ENCODE measurements at regions not wholly inside any gene's neighbourhood (a gene's known extent, or its start where the extent isn't known, plus 50 kb on each side); places are given as distances from the start of the nearest gene placed in this dataset.

DNA sequence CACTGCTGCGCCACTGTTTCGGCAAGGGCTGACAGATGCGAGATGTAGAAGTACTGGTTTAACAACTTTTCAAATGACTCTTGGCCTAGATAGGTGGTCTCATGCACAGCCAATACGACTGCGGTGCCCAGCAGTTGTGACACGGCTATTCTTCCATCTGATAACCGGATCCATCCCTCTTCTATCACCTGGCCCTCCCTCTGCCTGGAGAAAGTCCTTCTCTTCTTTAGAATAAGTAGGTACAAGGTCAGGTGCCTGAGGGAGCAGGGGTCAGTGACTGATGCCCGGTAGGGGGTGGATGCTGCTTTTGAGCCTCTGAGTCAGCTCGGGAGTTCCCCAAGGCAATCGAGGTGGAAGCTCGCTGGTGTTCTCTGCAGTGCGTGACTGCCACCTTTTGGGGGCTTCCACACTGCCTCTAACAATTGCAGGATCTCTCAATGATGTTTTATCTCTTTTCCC, 166.8 kb upstream of the GRIK2 start:
- DNase-seq, result peak; percentile 10

DNA sequence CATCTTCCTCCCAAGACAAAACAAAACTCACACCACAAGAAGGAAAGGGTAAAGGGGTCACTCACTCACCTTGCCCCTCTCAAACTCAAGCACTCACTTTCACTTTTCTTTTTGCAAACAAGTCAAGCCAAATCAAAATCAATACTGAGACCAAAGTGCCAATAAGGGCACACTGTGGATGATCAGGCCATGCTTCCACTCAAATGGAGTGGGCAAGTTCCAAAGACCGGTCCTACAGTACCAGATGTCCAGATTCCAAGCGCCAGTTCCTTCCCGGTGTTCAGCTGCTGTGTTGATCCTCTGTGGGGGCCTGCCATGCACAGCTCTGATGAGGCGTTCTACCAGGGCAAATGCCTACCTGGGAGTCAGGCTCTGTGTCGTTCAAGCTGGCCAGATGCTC, 162.6 kb upstream of the GRIK2 start:
- no peak for DNase-seq

DNA sequence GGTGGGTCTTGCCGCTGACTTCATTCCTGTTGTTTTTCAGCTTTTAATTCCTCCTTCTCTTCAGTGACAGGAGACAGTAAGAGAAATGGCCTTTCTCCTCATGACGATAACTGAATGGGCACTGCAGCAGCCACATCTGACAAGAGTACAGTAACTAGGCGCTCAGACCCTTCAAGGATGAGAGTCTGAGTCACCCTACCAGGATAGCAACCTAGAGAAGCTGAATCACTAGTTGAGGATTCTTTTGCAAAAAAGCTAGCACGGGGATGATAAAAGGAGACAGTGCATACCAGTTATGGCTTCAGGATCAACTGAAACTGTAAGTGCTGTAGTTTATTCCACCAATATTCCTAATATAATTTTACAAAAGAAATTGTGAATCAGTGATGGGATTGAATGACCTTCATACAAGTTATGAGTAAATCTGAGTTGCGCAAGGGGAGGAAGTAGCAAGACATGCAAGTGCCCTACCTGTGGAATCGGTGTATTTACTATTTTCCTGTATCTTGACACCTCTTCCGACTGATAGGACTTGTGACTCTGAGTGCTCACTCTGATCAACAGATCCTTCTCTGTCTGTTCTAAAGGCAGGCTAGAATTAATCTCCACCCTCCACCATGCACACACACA, 161.8 kb upstream of the GRIK2 start:
- DNase-seq, result no peak

DNA sequence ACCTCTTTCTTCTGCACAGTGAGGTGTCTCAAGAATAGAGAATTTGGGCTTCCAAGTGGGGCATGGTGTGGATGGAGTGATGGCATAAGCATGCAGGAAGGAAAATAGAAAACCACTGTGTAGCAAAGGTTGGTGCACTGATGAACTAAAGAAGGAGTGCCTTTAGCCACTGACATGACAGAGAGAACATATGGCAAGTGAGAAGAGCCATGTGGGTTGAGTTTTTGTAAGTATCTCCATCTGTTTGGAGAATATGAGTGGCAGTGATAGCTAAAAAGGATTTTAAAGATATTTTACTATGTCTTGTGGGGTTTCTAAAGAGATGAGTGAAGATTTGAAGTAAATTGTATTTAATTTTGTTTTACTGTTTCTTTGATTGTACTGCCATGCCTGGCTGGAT, 160.5 kb upstream of the GRIK2 start:
- no peak for DNase-seq

DNA sequence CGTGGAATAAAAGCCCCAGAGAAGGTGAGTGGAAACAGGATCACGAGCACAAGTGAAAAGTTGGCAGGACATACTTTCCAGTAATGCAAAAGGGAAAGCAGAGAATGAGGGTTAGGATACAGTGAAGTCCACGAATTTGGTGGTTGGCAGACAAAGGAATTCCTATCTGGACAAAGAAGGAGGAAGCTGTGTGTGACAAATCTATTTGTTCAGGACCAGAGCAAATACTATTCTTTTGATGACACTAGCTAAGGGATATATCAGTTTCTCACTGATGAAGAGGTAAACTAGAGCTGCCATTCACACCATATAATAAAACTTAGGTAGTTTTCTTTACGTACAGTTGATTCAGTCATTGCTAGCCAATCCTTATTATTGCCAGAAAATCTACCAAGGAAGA, 156.8 kb upstream of the GRIK2 start:
- no peak for DNase-seq

DNA sequence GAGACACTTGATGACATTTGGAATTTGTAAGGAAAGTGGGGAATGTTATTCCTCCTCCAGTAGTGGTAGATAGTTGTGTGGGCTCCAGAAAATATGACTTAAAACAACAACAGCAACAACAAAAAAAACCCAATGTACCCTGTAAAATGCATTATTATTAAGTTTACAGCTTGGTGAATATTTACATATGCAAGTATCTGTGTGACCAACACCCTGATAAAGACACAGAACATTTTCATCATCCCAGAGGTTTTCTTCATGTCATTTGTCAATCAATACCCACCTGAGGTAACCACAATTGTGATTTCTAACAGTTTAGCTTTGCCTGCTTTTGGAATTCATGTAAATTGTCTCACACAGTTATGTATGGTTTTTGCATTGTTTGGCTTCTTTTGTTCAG, 152.1 kb upstream of the GRIK2 start:
- DNase-seq, result no peak

DNA sequence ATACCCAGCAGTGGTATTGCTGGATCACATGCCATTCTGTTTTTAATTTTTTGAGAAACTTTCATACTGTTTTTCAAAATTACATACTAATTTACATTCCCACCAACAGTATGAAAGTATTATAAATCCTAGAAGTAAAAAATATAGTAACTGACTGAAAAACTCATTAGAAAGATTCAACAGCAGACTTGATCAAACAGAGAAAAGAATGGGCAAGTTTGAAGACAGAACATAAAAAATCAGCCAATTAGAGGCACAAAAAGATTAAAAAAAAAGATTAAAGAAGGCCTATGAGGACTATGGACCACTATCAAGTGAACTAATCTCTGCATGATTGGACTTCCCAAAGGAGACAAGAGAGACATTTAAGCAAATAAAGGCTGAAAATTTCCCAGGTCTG, 144.0 kb upstream of the GRIK2 start:
- no peak for DNase-seq

DNA sequence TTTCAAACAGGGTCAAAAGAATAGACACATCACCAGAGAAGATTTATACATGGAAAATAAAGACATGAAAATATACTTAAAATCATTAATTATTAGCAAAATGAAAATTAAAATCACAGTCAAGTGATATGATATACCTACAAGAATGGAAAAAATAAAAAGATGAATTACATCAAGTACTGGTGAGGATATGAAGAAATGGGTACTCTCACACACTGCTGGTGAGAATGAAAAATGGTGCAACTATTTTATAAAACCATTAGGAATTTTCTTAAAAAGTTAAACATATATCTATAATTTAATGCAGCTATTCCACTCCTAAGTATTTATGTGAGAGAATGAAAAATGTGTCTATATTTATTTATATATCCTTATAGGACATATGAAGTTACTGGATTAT, 136.3 kb upstream of the GRIK2 start:
- no peak for DNase-seq

DNA sequence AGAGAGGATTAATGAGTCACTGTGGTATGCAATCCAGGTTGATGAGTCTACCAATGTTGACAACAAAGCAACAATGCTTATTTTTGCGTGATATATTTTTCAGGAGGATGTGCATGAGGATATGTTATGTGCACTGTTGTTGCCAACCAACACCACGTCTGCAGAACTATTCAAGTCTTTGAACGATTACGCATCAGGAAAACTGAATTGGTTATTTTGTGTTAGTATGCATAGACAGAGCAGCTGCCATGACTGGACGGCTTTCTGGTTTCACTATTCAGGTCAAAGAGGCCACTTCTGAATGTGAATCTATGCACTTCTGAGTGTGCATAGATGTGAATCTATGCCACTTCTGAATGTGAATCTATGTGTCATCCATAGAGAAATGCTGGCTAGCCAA, 134.0 kb upstream of the GRIK2 start:
- no peak for DNase-seq

DNA sequence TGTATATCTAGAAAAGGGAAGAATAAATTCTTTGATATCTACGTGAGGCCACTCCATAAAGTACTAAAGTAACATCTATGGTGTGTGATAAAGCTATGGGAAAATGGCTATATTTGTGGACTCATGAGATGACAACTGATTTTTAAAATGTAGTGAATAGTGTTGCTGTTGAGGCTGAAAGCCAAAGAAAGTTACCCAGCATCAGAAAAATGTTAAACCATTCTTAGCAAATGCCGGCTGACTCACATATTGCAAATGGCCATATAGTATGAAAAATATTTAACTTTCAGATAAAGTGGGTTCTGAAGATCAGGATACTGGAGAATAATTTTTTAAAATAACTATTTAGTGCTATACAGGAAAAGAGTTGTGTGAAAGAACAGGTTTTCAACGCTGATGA, 129.9 kb upstream of the GRIK2 start:
- DNase-seq, result no peak

DNA sequence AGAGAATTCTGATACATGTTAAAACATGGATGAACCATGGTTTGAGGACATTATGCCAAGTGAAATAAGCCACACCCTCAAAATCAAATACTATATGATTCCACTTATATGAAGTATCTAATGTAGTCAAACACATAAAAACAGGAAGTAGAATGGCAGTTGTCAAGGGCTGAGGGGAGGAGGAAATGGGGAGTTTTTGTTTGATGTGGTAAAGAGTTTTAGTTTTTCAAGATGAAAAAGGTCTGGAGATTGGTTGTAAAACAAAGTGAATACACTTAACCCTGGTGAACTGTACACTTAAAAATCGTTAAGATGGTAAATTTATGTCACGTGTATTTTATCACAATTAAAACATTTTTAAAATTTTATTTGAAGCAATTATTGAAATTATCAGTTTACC, 127.4 kb upstream of the GRIK2 start:
- DNase-seq, result peak; percentile 1

DNA sequence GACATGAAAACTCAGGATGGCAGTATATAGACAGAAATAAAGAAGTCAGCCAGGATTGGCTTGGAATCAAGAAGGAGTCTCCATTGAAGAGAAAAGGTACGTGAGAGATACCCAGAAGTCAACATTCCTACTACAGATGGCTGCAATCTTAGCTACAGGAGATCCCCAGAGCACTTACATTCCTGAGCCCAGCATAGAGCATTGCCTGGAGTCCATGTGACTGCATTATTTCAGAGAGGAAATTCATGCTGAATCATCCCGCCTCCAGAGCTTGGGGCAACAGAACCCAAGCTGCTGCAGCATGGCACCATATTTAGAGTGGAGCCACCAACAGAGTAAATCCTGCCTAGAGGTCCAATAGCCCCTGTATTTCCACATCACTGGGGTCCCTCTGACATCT, 125.0 kb upstream of the GRIK2 start:
- DNase-seq, result no peak

DNA sequence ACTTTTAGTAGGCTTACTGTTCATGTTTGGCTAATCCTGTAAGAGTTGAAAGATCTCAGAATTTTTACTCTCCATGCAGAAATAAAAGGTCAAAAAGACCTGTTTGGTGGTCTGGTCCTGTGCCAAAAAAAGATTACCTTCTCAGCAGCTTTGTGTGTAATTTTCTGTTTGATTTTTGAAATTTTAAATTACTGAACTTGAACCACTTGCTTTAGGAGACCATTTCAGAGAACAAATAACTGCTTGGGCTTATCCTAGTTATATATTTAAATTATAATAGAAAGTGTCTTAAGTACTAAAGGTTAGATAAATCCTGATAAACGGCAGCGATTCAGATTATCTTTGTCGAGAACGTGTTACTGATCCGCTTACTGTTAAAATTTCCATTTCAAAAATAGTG, 118.3 kb upstream of the GRIK2 start:
- DNase-seq, result no peak

DNA sequence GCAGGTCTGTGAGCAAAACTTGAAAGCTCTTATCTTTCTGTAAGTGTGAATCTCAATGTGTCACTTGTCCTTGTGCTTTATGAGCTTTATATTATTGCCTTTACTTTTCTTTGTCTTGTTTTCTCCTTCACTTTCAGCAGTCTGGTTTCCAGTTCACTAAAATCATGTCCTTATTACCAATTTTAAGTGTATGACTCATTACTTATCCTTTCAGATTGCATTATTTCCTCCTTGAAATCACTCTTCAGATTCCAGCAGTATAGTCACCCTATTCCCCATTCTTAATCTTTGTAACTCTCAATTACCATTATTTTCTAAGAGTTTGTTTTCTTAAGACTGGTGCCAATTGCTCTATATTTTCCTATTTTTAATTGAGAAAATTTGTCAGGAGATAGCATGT, 117.4 kb upstream of the GRIK2 start:
- no peak for DNase-seq

DNA sequence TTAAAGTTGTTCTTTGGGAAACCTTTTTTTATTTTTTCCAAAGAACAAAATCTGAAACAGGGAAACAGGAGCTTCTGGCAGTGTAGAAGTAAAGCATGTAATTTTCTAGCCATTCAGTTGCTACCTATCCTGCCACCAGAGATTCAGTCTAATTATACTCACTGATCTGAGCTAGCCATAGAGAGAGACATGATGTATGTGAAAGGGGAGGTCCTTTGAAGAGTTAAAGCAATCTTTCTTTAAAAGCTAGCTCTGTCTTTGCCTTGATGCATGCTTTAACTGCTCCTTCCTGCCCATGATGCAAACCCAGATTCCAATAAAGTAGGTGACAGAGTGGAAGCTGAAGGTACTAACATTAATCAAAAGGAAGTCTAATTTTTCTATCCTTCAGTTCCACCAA, 114.1 kb upstream of the GRIK2 start:
- DNase-seq, result no peak

DNA sequence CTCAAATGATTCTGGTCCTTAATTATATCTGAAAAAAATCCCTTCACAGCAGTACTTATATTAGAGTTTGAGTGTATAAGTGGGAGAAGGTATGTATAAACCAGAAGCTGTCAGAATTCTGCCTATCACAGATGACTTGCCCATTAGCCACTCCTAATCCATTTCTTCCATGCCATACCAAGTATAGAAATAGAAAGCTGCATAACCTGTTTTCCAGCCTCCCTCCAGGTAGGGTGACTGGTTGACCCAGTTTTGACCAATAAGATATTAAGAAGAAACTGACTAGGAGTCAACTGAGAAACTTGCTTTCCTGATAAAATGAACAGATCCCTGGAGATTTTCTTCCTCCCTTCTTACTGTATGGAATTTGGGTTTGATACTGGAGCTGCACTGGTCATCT, 112.2 kb upstream of the GRIK2 start:
- no peak for DNase-seq

DNA sequence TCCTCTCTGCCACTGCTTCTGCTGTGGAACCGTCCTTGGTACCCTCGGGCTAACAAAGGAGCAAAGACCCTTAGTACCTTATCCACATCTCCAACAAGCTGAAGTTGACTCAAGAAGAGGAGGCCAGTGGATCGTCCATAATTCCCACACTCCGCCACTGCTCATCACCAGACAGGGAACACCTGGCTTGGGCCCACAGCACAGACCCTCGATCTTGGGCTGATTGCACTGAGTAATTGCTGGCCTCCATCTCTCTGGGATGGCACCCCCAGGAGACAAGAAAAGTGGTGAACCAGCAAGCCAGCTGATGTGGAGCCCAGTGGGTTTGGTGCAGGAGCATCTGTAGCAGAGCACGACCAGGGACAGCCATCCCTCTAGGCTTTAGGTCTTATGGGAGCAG, 109.4 kb upstream of the GRIK2 start:
- no peak for DNase-seq

DNA sequence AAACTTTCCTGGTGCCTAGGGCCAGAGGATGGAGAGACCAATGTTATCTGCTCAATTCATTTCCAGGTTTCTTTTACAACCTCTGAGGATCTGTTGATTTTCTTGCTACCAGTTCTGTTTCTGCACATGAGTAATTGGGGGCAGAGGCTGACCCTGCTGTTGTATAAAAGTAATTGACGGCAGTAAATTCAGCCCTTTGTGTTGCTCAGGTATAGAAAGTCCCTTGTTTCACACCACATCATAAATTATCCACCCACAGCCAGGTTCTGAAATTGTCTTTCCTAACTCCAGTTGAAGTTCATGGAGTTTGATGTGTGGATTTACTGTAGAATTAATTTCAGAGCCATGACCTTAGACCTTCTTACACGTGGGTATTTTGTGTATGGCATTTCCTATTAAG, 107.4 kb upstream of the GRIK2 start:
- DNase-seq, result no peak

DNA sequence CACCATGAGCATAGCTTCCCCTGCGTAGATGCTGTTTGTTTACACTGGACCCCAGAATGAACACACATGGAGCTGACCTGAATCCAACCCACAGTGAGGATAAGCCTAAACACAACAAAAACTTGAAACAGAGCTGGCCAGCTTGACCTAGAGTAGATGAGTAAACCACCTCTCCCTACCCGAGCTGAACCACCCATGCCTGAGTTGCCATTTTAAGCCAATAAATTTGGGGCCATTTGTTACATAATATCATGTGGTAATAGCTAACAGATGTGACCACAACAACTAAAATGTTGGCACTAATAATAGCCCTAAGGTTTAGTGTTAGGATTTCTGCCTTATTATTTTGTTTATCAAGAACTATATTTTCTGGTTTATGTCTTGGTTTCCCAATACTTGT, 103.2 kb upstream of the GRIK2 start:
- DNase-seq, result no peak

DNA sequence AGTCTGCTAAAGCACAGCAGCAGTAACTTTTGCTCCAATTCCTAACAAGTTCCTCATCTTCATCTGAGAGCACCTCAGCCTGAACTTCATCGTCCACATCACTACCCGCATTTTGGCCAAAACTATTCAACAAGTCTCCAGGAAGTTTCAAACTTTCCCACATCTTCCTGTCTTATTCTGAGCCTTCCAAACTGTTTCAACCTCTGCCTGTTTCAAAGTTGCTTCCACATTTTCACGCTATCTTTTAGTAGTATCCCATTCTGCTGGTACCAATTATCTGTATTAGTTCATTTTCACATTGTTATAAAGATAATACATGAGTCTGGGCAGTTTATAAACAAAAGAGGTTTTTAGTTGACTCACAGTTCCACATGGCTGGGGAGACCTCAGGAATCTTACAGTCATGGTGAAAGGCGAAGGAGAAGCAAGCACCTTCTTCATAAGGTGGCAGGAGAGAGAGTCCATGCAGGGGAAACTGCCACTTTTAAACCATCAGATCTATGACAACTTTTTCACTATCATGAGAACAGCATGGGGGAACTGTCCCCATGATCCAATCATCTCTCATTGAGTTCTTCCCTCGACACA, 99.4 kb upstream of the GRIK2 start:
- no peak for DNase-seq

DNA sequence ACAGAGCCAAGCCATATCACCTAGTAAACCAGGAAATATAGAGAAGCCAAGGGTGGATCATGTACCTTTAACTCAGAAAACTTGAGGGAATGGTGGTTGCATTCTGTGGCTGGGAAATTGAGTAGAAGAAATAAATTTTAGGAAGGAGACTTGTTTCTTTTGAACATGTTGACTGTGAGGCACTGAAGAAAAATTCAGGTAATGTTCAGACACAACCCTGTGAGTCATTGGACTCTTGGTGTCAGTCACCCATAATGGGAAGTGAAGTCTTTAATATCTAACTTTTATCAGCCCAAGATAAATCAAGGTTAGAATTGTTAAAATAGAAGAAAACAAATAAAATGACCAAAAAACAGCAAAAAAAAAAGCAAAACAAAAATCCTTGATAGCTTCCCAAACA, 98.8 kb upstream of the GRIK2 start:
- DNase-seq, result no peak

DNA sequence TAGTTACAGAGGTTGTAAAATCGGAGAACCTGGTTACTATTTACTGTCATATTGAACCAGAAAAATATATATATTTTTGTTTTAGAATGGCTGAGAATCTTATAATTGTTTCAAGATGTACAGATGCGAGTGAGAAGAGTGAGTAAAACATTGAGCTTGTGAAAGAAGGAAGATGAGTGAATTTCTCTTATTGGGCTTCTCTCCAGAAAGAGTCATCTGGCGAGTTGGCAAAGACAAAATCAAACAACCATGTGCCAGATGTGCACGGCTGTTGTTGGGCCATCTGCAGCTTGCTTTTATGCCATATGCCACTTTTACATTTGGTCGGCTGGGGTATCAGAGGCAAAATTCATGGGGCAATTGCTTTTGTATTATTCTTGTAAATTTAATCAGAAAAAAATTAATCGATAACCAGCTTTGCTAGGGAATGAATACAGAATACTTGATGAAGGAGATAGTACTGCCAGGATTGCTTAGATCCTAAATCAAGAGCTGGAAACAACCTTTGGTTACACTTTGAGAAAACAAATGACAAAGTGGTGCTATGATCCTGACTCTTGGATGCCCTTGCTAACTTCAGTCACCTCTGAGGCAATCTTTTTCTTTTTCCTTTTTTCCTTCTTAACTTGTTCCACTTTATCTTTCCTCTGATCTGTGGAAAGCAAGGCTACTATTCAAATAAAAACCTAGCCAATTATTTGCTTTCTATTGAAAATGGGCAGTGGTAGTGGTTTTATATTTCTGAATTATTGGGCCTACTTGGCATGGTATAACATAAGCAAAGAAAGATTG, 97.1 kb upstream of the GRIK2 start:
- no peak for DNase-seq

DNA sequence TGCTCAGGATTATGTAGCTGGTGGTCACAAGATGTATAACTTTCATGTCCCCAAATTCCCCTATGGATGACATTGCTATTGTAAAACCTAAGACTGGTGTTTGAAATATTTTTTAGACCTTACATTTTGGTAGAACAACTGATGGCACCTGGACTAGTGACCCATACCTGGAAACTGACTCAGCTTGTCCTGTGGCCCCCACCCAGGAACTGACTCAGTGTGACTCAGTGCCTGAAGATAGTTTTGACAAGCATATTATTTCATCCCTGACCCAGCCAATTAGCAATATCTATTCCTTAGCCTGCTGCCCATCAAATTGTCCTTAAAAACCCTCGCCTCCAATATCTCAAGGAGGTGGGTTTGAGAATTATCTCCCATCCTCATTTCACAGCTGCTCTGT, 90.9 kb upstream of the GRIK2 start:
- no peak for DNase-seq

DNA sequence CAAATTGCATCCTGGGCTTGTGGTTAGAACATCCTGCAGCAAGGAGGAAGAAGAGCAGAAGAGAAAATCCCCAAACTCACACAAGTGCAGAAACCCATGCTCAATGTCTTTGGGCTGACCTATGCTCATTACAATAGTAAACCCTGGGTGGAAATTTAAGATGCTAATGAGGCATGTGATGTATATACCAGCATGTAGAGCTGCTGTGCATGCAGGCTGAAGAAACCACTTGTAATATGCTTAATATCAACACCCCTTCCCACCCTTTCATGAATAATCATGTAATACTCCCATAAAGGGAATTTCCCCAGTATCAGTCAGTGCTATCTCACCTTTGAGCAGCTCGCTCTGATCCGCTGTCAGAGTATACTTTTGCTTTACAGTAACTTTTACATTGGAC, 90.0 kb upstream of the GRIK2 start:
- DNase-seq, result no peak

DNA sequence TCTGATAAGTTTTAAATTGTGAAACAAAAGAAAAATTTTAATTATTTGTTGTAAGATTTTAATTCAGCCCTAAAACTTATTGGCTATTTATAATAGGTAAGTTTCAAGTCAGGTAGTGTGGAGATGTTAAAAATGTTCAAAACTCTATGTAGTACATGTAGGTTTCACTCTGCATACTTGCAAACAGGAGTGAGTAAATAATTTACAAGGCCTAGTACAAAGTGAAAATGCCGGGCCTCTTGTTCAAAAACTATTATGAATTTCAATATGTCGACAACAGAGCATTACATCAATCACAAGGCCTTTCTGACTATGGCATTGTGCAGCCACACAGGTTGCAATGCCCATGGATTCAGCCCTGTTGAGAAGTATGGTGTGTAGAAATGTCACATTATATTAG, 80.9 kb upstream of the GRIK2 start:
- no peak for DNase-seq

Data from activated CD4-positive, alpha-beta T cell treated with anti-CD3 and anti-CD28 coated beads, Interleukin-2, amount 50 U/mL, for 16 hours (primary cell).